ENCODE measurements at regions not wholly inside any gene's neighbourhood (a gene's known extent, or its start where the extent isn't known, plus 50 kb on each side); places are given as distances from the start of the nearest gene placed in this dataset.

- TF ChIP-seq CTCF (IDR thresholded peaks at IDR 0.05) (no peak), POLR2A (IDR thresholded peaks at IDR 0.05) (no peak)
Observed at GRCh38 chr3:5798809-5799208, 611.3 kb downstream of the EDEM1 start.

Data from testis (tissue), 2 donors.